HepG2 (cell line): ENCODE measurements at regions not wholly inside any gene's neighbourhood (a gene's known extent, or its start where the extent isn't known, plus 50 kb on each side); places are given as distances from the start of the nearest gene placed in this dataset.

Experiments used
- AGO2 ChIP-seq: fragments of 200-400 bp; formaldehyde crosslinking; optimal IDR thresholded peaks from 2 replicates; pipeline ENCODE3; 2017; ENCODE audit warnings: mild to moderate bottlenecking, low read depth, low read length, moderate library complexity
- CREM ChIP-seq, 2 experiments: sonication (generic) in 1 of 2; formaldehyde crosslinking in 1 of 2; IDR thresholded peaks; 2 replicates each; pipeline versions ENCODE4 v1.4.0 to v1.6.1; 2016 to 2020; ENCODE audit warnings: antibody characterized with exemption in 1 of 2, mild to moderate bottlenecking in 1 of 2, missing genetic modification reagents in 1 of 2
- HOXA3 ChIP-seq: sonication (generic); formaldehyde crosslinking; IDR thresholded peaks from 2 replicates; pipeline ENCODE4 v1.5.0; 2020; ENCODE audit warnings: missing genetic modification reagents
- KDM5A ChIP-seq: fragments of 200-600 bp; sonication (generic); IDR thresholded peaks from 2 replicates; pipeline ENCODE4 v1.7.0; 2018; ENCODE audit warnings: antibody characterized with exemption, mild to moderate bottlenecking, low read length, borderline replicate concordance
- MED13 ChIP-seq: sonication (generic); formaldehyde crosslinking; IDR thresholded peaks from 2 replicates; pipeline ENCODE4 v1.5.0; 2020; ENCODE audit warnings: missing genetic modification reagents
- NRL ChIP-seq: sonication (generic); formaldehyde crosslinking; IDR thresholded peaks from 2 replicates; pipeline ENCODE4 v1.5.0; 2020; ENCODE audit warnings: missing genetic modification reagents, mild to moderate bottlenecking, moderate library complexity, borderline replicate concordance
- RNF219 ChIP-seq: sonication (generic); formaldehyde crosslinking; IDR thresholded peaks from 2 replicates; pipeline ENCODE4 v1.5.0; 2020; ENCODE audit warnings: mild to moderate bottlenecking, missing genetic modification reagents
- SAP130 ChIP-seq: IDR thresholded peaks from 2 replicates; pipeline ENCODE4 v1.6.1; 2016; ENCODE audit warnings: low read depth
- SRSF4 ChIP-seq: fragments of 200-400 bp; formaldehyde crosslinking; IDR thresholded peaks from one replicate; pipeline ENCODE4 v1.6.1; 2018; ENCODE audit warnings: mild to moderate bottlenecking, low read depth, low read length, moderate library complexity; ENCODE audit not compliant: poor library complexity, severe bottlenecking
- TRIM24 ChIP-seq: sonication (generic); formaldehyde crosslinking; IDR thresholded peaks from 2 replicates; pipeline ENCODE4 v1.8.0; 2022; ENCODE audit warnings: mild to moderate bottlenecking, missing genetic modification reagents
- WIZ ChIP-seq: sonication (generic); formaldehyde crosslinking; IDR thresholded peaks from 2 replicates; pipeline ENCODE4 v1.5.1; 2020; ENCODE audit warnings: mild to moderate bottlenecking, missing genetic modification reagents
- ZBTB25 ChIP-seq: IDR thresholded peaks from 2 replicates; pipeline ENCODE4 v1.6.1; 2018; ENCODE audit warnings: missing genetic modification reagents
- ZNF180 ChIP-seq: sonication (generic); formaldehyde crosslinking; IDR thresholded peaks from 2 replicates; pipeline ENCODE4 v1.4.0; 2020; ENCODE audit warnings: low read depth, missing genetic modification reagents, borderline replicate concordance
- ZNF556 ChIP-seq: sonication (generic); formaldehyde crosslinking; IDR thresholded peaks from 2 replicates; pipeline ENCODE4 v1.4.0; 2020; ENCODE audit warnings: mild to moderate bottlenecking, missing genetic modification reagents, borderline replicate concordance
- ZNF569 ChIP-seq: sonication (generic); formaldehyde crosslinking; IDR thresholded peaks from 2 replicates; pipeline ENCODE4 v1.5.0; 2020; ENCODE audit warnings: mild to moderate bottlenecking, missing genetic modification reagents, moderate library complexity, borderline replicate concordance
- ZNF616 ChIP-seq: sonication (generic); formaldehyde crosslinking; IDR thresholded peaks from 2 replicates; pipeline ENCODE4 v1.5.0; 2020; ENCODE audit warnings: low read depth, mild to moderate bottlenecking, missing genetic modification reagents
- ZNF687 ChIP-seq: sonication (generic); formaldehyde crosslinking; IDR thresholded peaks from 2 replicates; pipeline ENCODE4 v1.5.1; 2020; ENCODE audit warnings: mild to moderate bottlenecking, missing genetic modification reagents, moderate library complexity
- ZNF747 ChIP-seq: sonication (generic); formaldehyde crosslinking; IDR thresholded peaks from 2 replicates; pipeline ENCODE4 v1.8.1; 2023; ENCODE audit warnings: missing genetic modification reagents, mild to moderate bottlenecking, borderline replicate concordance
- ZSCAN9 ChIP-seq: IDR thresholded peaks from 2 replicates; pipeline ENCODE4 v1.6.1; 2016; ENCODE audit warnings: borderline replicate concordance

- TF ChIP-seq RNF219 (CRISPR knock-in tag) (no peak), ZNF180 (CRISPR knock-in tag) (no peak), SRSF4 (no peak), TRIM24 (CRISPR knock-in tag) (no peak), ZNF556 (CRISPR knock-in tag) (peak; percentile 41; the same call in 1 of the 2 replicates), CREM (IDR thresholded peaks at IDR 0.05) (peak; percentile 42; the same call in 1 of the 2 replicates), CREM (CRISPR knock-in tag; IDR thresholded peaks at IDR 0.05) (no peak), MED13 (no peak), KDM5A (no peak), ZBTB25 (CRISPR knock-in tag) (no peak), NRL (CRISPR knock-in tag) (peak; percentile 44; the same call in 1 of the 2 replicates), SAP130 (CRISPR knock-in tag) (peak; percentile 32), AGO2 (no peak), ZSCAN9 (CRISPR knock-in tag) (no peak), ZNF616 (CRISPR knock-in tag) (no peak), ZNF747 (CRISPR knock-in tag) (no peak), HOXA3 (no peak; the same call in 1 of the 2 replicates), WIZ (peak; percentile 59; the same call in 1 of the 2 replicates), ZNF687 (CRISPR knock-in tag) (peak; percentile 85), ZNF569 (CRISPR knock-in tag) (no peak)
These were observed 106.1 kb downstream of the CEBPB start (continued) for GRCh38 chr20:50296450-50297375.
